SH-SY5Y (cell line): ENCODE measurements at regions not wholly inside any gene's neighbourhood (a gene's known extent, or its start where the extent isn't known, plus 50 kb on each side); places are given as distances from the start of the nearest gene placed in this dataset.

Experiments
- GATA2 ChIP-seq: IDR thresholded peaks from 2 replicates; pipeline ENCODE4 v1.6.1; 2011; ENCODE audit warnings: mild to moderate bottlenecking, low read depth, low read length
- GATA3 ChIP-seq: IDR thresholded peaks from 2 replicates; pipeline ENCODE4 v1.6.1; 2011; ENCODE audit warnings: low read depth, mild to moderate bottlenecking, low read length, moderate library complexity

DNA sequence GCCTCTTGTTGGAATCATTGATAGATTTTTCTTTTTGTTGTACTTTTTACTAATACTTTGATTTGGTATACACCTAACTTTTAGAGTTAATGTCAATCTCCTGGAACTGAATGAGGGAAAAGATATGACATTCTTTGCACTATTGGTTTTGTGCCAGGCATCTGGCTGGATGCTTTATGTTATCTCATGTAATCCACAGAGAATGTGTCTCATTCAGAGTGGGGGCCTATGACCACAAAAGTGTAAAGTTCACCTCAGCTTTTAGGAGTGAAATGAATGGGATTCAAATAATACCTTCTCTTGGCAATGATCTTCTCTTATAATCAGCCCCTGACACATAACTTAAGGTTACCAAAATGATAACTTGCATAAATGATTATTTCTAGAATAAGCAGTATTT, 329.1 kb upstream of the ROPN1 start:
- TF ChIP-seq GATA2 (no peak), GATA3 (no peak)
